GM23338 (cell line): ENCODE measurements at regions not wholly inside any gene's neighbourhood (a gene's known extent, or its start where the extent isn't known, plus 50 kb on each side); places are given as distances from the start of the nearest gene placed in this dataset.

Source experiments
- ATAC-seq: fragments of 200-7000 bp; cut with Tn5 transposase; 3 replicates; pipeline ENCODE4 v1.9.1; 2020
- DNase-seq: peaks from one replicate; pipeline ENCODE4 v3.0.0-alpha.2; 2015; ENCODE audit warnings: low spot score
- H2AFZ ChIP-seq: fragments of 200-600 bp; sonication (generic); 2 replicates; pipeline ENCODE4 v1.8.0; 2016; ENCODE audit warnings: antibody characterized with exemption, mild to moderate bottlenecking, moderate library complexity
- H3F3A ChIP-seq: fragments of 200-600 bp; sonication (generic); replicated peaks from 2 replicates; pipeline ENCODE4 v1.8.0; 2017; ENCODE audit warnings: antibody characterized with exemption, mixed run types, low read depth
- H3K27ac ChIP-seq: fragments of 200-600 bp; sonication (generic); 2 replicates; pipeline ENCODE4 v1.6.1; 2016; ENCODE audit warnings: low read depth
- H3K27me3 ChIP-seq: fragments of 200-600 bp; sonication (generic); 2 replicates; pipeline ENCODE4 v1.8.0; 2016; ENCODE audit warnings: mild to moderate bottlenecking, mixed run types, moderate library complexity; ENCODE audit not compliant: insufficient read depth
- H3K36me3 ChIP-seq: fragments of 200-600 bp; sonication (generic); 2 replicates; pipeline ENCODE4 v1.8.0; 2016; ENCODE audit warnings: mild to moderate bottlenecking; ENCODE audit not compliant: insufficient read depth
- H3K4me1 ChIP-seq: fragments of 200-600 bp; sonication (generic); 2 replicates; pipeline ENCODE4 v1.8.0; 2016; ENCODE audit warnings: mild to moderate bottlenecking, moderate library complexity; ENCODE audit not compliant: insufficient read depth
- H3K4me2 ChIP-seq: fragments of 200-600 bp; sonication (generic); 2 replicates; pipeline ENCODE4 v1.7.1; 2017; ENCODE audit warnings: mixed run types
- H3K4me3 ChIP-seq: fragments of 200-600 bp; sonication (generic); 2 replicates; pipeline ENCODE4 v1.6.1; 2016; ENCODE audit warnings: mixed run types
- H3K79me2 ChIP-seq: fragments of 200-600 bp; sonication (generic); replicated peaks from 2 replicates; pipeline ENCODE4 v1.8.0; 2017; ENCODE audit warnings: mild to moderate bottlenecking; ENCODE audit not compliant: insufficient read depth
- H3K9me2 ChIP-seq: fragments of 200-600 bp; sonication (generic); 2 replicates; pipeline ENCODE4 v1.8.0; 2017; ENCODE audit not compliant: insufficient read depth
- H4K20me1 ChIP-seq: fragments of 200-600 bp; sonication (generic); replicated peaks from 2 replicates; pipeline ENCODE4 v1.8.0; 2017; ENCODE audit warnings: mild to moderate bottlenecking; ENCODE audit not compliant: insufficient read depth
- H3K27ac Mint-ChIP-seq: 2 replicates; pipeline ENCODE4 v1.8.0; 2020; ENCODE audit warnings: inconsistent platforms, mild to moderate bottlenecking, moderate library complexity, mixed read lengths
- H3K27me3 Mint-ChIP-seq: 3 replicates; pipeline ENCODE4 v1.8.0; 2022; ENCODE audit warnings: low read depth, mild to moderate bottlenecking, moderate library complexity, mixed read lengths, inconsistent platforms; ENCODE audit not compliant: insufficient read depth, poor library complexity
- H3K36me3 Mint-ChIP-seq: 3 replicates; pipeline ENCODE4 v1.8.0; 2021; ENCODE audit warnings: low read depth, mild to moderate bottlenecking, inconsistent platforms, moderate library complexity, mixed read lengths
- H3K4me1 Mint-ChIP-seq: 3 replicates; pipeline ENCODE4 v1.8.0; 2020; ENCODE audit warnings: mild to moderate bottlenecking, inconsistent platforms, mixed read lengths
- H3K4me3 Mint-ChIP-seq: 3 replicates; pipeline ENCODE4 v1.8.0; 2021; ENCODE audit warnings: moderate library complexity, mild to moderate bottlenecking, inconsistent platforms, mixed read lengths
- H3K9me3 Mint-ChIP-seq: 3 replicates; pipeline ENCODE4 v1.8.0; 2020; ENCODE audit warnings: moderate library complexity, mild to moderate bottlenecking, inconsistent platforms, mixed read lengths
- EZH2 ChIP-seq: fragments of 200-600 bp; sonication (generic); IDR thresholded peaks from one replicate; pipeline ENCODE4 v1.8.0; 2017; ENCODE audit warnings: antibody characterized with exemption, mild to moderate bottlenecking, low read depth; ENCODE audit not compliant: unreplicated experiment
- NANOG ChIP-seq: IDR thresholded peaks from 2 replicates; pipeline ENCODE4 v1.6.1; 2016; ENCODE audit warnings: antibody characterized with exemption, borderline replicate concordance
- POLR2AphosphoS5 ChIP-seq: IDR thresholded peaks from 2 replicates; pipeline ENCODE4 v1.6.1; 2016; ENCODE audit warnings: antibody characterized with exemption, low read depth
- REST ChIP-seq: IDR thresholded peaks from one replicate; pipeline ENCODE4 v1.6.1; 2018; ENCODE audit warnings: antibody characterized with exemption; ENCODE audit not compliant: unreplicated experiment
- STAT1 ChIP-seq: IDR thresholded peaks from one replicate; pipeline ENCODE4 v1.6.1; 2016; ENCODE audit warnings: antibody characterized with exemption; ENCODE audit not compliant: unreplicated experiment
- ZNF114 ChIP-seq: fragments of 250-450 bp; sonication (Bioruptor Pico); IDR thresholded peaks from 2 replicates; pipeline ENCODE4 v1.5.0; 2020; ENCODE audit warnings: mild to moderate bottlenecking, moderate library complexity
- ZNF462 ChIP-seq: fragments of 250-450 bp; sonication (Bioruptor Pico); IDR thresholded peaks from 2 replicates; pipeline ENCODE4 v1.5.0; 2020; ENCODE audit warnings: mild to moderate bottlenecking, moderate library complexity
- TF ChIP-seq, protein P1 (sequence below), 2 experiments: fragments of 200-600 bp in 1 of 2; sonication (generic) in 1 of 2; conservative IDR thresholded peaks; 2 replicates each; pipeline versions ENCODE4 v1.5.1 to v1.6.1; 2016 to 2017; ENCODE audit warnings: antibody characterized with exemption in 2 of 2, low read depth in 2 of 2, mild to moderate bottlenecking in 2 of 2, moderate library complexity in 1 of 2
- TF ChIP-seq, protein P2 (sequence below): IDR thresholded peaks from 2 replicates; pipeline ENCODE4 v1.6.1; 2016; ENCODE audit warnings: antibody characterized with exemption

- H3K4me1 ChIP-seq = no peaks in the 10 kb centered on the region
- H3K36me3 ChIP-seq = no peaks in the 10 kb centered on the region
- no peaks in the 10 kb centered on the region for H3K79me2 ChIP-seq
- no peaks in the 10 kb centered on the region for H4K20me1 ChIP-seq
- Mint-ChIP-seq H3K9me3 (no peaks in the 10 kb centered on the region), H3K4me3 (no peak overlapping the region), H3K27ac (no peak overlapping the region), H3K27me3 (no peaks in the 10 kb centered on the region), H3K4me1 (peaks cover under 1% of the 10 kb centered on the region; the same call in 1 of the 3 replicates), H3K36me3 (no peaks in the 10 kb centered on the region)
- DNase-seq (no peak), ATAC-seq (no peak)
- TF ChIP-seq, protein P1, sequence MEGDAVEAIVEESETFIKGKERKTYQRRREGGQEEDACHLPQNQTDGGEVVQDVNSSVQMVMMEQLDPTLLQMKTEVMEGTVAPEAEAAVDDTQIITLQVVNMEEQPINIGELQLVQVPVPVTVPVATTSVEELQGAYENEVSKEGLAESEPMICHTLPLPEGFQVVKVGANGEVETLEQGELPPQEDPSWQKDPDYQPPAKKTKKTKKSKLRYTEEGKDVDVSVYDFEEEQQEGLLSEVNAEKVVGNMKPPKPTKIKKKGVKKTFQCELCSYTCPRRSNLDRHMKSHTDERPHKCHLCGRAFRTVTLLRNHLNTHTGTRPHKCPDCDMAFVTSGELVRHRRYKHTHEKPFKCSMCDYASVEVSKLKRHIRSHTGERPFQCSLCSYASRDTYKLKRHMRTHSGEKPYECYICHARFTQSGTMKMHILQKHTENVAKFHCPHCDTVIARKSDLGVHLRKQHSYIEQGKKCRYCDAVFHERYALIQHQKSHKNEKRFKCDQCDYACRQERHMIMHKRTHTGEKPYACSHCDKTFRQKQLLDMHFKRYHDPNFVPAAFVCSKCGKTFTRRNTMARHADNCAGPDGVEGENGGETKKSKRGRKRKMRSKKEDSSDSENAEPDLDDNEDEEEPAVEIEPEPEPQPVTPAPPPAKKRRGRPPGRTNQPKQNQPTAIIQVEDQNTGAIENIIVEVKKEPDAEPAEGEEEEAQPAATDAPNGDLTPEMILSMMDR (conservative IDR thresholded peaks at IDR 0.05; ENCODE audit: low read depth in 2 of 2) = no peak
- no peak for TF ChIP-seq ZNF114 (CRISPR knock-in tag)
- no peak for TF ChIP-seq STAT1
- TF ChIP-seq, protein P2, sequence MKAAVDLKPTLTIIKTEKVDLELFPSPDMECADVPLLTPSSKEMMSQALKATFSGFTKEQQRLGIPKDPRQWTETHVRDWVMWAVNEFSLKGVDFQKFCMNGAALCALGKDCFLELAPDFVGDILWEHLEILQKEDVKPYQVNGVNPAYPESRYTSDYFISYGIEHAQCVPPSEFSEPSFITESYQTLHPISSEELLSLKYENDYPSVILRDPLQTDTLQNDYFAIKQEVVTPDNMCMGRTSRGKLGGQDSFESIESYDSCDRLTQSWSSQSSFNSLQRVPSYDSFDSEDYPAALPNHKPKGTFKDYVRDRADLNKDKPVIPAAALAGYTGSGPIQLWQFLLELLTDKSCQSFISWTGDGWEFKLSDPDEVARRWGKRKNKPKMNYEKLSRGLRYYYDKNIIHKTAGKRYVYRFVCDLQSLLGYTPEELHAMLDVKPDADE = no peak
- TF ChIP-seq POLR2AphosphoS5 = no peak
- TF ChIP-seq NANOG = no peak
- TF ChIP-seq ZNF462 (CRISPR knock-in tag) = no peak
- no peak for TF ChIP-seq REST
- TF ChIP-seq EZH2 = no peak
- H3K9me2 ChIP-seq = no peaks in the 10 kb centered on the region
- no peak overlapping the region for H2AFZ ChIP-seq
- H3F3A ChIP-seq = no peaks in the 10 kb centered on the region
- H3K4me2 ChIP-seq = no peak overlapping the region
- H3K4me3 ChIP-seq = no peak overlapping the region
- H3K27me3 ChIP-seq = no peaks in the 10 kb centered on the region
- no peak overlapping the region for H3K27ac ChIP-seq
Observed at GRCh38 chr13:53854321-53854720, 825.7 kb downstream of the OLFM4 start.
